Right lobe of liver (tissue), 6 donors: ENCODE measurements at regions not wholly inside any gene's neighbourhood (a gene's known extent, or its start where the extent isn't known, plus 50 kb on each side); places are given as distances from the start of the nearest gene placed in this dataset.

Experiments
- ATAC-seq, 4 donors: fragments of 200-7000 bp; cut with Tn5 transposase; one replicate each; pipeline ENCODE4 v1.9.1; 2020; ENCODE audit warnings: mild to moderate bottlenecking in 4 of 4, moderate library complexity in 4 of 4
- DNase-seq, 3 donors: peaks; one replicate each; pipeline ENCODE4 v3.0.0-alpha.2; 2020
- H3K27ac ChIP-seq, 3 donors: fragments of 200-600 bp; one replicate each; pipeline ENCODE4 v1.8.0; 2022
- H3K27me3 ChIP-seq, 2 donors: fragments of 200-600 bp; one replicate each; pipeline ENCODE4 v1.8.0; 2022
- H3K36me3 ChIP-seq, 4 donors: fragments of 200-600 bp; sonication (generic) in 1 of 4; one replicate each; pipeline versions ENCODE4 v1.5.1 to v1.8.0; 2017 to 2022; ENCODE audit warnings: control low read depth in 1 of 4
- H3K4me1 ChIP-seq, 4 donors: fragments of 200-600 bp; sonication (generic) in 1 of 4; one replicate each; pipeline versions ENCODE4 v1.5.1 to v1.8.0; 2017 to 2022; ENCODE audit warnings: control low read depth in 1 of 4
- H3K4me3 ChIP-seq, 3 donors: fragments of 200-600 bp; one replicate each; pipeline ENCODE4 v1.8.0; 2022
- H3K9me3 ChIP-seq, 4 donors: fragments of 200-600 bp; sonication (generic) in 1 of 4; one replicate each; pipeline versions ENCODE4 v1.5.1 to v1.8.0; 2017 to 2022; ENCODE audit warnings: control low read depth in 1 of 4
- CTCF ChIP-seq, 4 donors: fragments of 200-600 bp in 3 of 4; fragments of 450-650 bp in 1 of 4; IDR thresholded peaks; one replicate each; pipeline versions ENCODE4 v1.5.1 to v1.8.0; 2016 to 2022; ENCODE audit warnings: antibody characterized with exemption in 4 of 4, mild to moderate bottlenecking in 2 of 4
- POLR2A ChIP-seq: fragments of 450-650 bp; IDR thresholded peaks from one replicate; pipeline ENCODE4 v1.6.1; 2017; ENCODE audit warnings: antibody characterized with exemption, mild to moderate bottlenecking
- WGBS: methylation state at CpG from one replicate; pipeline ENCODE4 v1.1.6; 2018; ENCODE audit warnings: low coverage, low lambda C conversion rate; ENCODE audit not compliant: insufficient coverage; ENCODE audit errors: missing lambda C conversion rate; 5-methylcytosine and 5-hydroxymethylcytosine counted together
- intact Hi-C, 2 donors: fragments of 100-400 bp; cut with DNase I; formaldehyde crosslinking; loops; one replicate each; pipeline versions ENCODE4 v1.11.2 to v1.14.1; 2022
- donor health status: DM: no; HTN: yes; CAD: no.
- donor health status: DM: no; HTN: no; CAD: no.
- donor health status: DM: no; HTN: no; CAD: no.
- donor health status: DM: no; HTN: yes; CAD: no.
- donor health status: DM: no; HTN: yes; CAD: no.

GRCh38 chr2:7748717-7749415, 831.7 kb downstream of the RNF144A start:
- WGBS: 78% methylated on average over 13 of the region's 17 CpGs
- Histone ChIP-seq H3K4me3 (no peak overlapping the region), H3K36me3 (no peaks in the 10 kb centered on the region), H3K9me3 (no peaks in the 10 kb centered on the region), H3K4me1 (peaks cover 0 to 10% (median 0%) of the 10 kb centered on the region in 4 donors), H3K27ac (no peak overlapping the region), H3K27me3 (no peaks in the 10 kb centered on the region)
- DNase-seq (no peak), ATAC-seq (no peak)
- TF ChIP-seq POLR2A (no peak), CTCF (IDR thresholded peaks at IDR 0.05) (no peak)
- intact Hi-C loops: no loop called here

GRCh38 chr2:7749895-7750559, 832.8 kb downstream of the RNF144A start:
- H3K27me3 ChIP-seq: no peaks in the 10 kb centered on the region
- 85% methylated on average over 4 of the region's 4 CpGs for WGBS
- no peak for DNase-seq
- H3K27ac ChIP-seq: no peak overlapping the region
- H3K9me3 ChIP-seq: no peaks in the 10 kb centered on the region
- TF ChIP-seq POLR2A (no peak), CTCF (IDR thresholded peaks at IDR 0.05) (no peak)
- H3K4me3 ChIP-seq: no peak overlapping the region
- intact Hi-C loops: no loop called here
- peaks cover 0 to 7% (median 0%) of the 10 kb centered on the region in 4 donors for H3K4me1 ChIP-seq
- ATAC-seq: no peak
- H3K36me3 ChIP-seq: no peaks in the 10 kb centered on the region

GRCh38 chr2:7752291-7752690, 835.1 kb downstream of the RNF144A start:
- Histone ChIP-seq H3K36me3 (no peaks in the 10 kb centered on the region), H3K9me3 (no peaks in the 10 kb centered on the region), H3K27ac (no peak overlapping the region), H3K4me3 (no peak overlapping the region), H3K27me3 (no peaks in the 10 kb centered on the region), H3K4me1 (no peaks in the 10 kb centered on the region)
- WGBS: 60% methylated on average over 1 of the region's 1 CpG
- no peak for DNase-seq
- no peak for TF ChIP-seq CTCF (IDR thresholded peaks at IDR 0.05)
- no peak for TF ChIP-seq POLR2A
- no peak for ATAC-seq
- intact Hi-C loops: no loop called here

- Histone ChIP-seq H3K4me3 (no peak overlapping the region), H3K27me3 (no peaks in the 10 kb centered on the region), H3K36me3 (no peaks in the 10 kb centered on the region), H3K4me1 (no peaks in the 10 kb centered on the region), H3K9me3 (no peaks in the 10 kb centered on the region), H3K27ac (no peak overlapping the region)
- ATAC-seq (no peak), DNase-seq (no peak)
- intact Hi-C loops: no loop called here
- TF ChIP-seq CTCF (IDR thresholded peaks at IDR 0.05) (no peak), POLR2A (no peak)
These were observed 836.6 kb downstream of the RNF144A start for GRCh38 chr2:7753777-7754176.
